ENCODE measurements at regions not wholly inside any gene's neighbourhood (a gene's known extent, or its start where the extent isn't known, plus 50 kb on each side); places are given as distances from the start of the nearest gene placed in this dataset.
"Not testable (repeated sequence)": the region's sequence is repeated elsewhere in the genome, so short reads cannot be mapped to it uniquely, and the experiment has no call there.

DNA sequence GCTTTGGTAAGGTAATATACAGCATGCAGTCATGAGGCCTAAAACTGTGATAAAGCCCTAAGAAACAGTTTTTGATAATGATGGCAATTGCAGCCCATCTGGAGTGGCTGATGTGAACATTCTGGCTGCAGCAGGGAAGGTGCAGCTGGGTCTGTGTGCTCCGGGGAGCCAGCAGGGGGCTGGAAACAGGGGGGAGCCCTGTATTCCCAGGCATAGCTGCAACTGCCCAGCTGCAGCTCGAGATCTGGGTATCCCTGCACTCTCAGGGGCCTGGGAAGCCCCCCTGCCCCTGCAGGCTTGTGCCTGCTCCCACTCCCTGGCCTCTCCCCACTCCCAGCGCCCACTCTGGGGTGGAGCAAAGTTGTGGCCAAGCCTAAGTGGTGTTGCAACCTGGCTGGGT, 95.6 kb downstream of the RRAGB start:
- DNase-seq (ENCODE audit: low read depth) = no peak

DNA sequence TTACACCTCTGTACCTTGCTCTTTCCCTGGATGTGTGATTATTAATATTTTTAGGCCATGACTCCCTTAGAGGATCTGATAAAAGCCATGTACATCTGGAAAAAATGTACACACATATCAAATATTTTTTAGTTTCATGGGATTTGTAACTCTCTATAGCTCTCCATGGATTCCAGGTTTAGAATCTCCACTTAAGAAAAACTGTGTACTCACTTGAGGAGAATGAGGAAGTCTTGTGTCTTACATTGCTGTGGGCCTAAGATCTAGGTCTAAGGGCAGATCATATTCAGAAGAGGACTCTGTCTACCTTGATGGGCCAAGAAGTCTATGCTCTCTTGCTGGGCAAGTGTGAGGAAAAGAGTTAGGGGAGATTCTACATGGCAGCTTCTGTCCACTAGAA, 98.0 kb downstream of the RRAGB start:
- no peak for DNase-seq (ENCODE audit: low read depth)

DNA sequence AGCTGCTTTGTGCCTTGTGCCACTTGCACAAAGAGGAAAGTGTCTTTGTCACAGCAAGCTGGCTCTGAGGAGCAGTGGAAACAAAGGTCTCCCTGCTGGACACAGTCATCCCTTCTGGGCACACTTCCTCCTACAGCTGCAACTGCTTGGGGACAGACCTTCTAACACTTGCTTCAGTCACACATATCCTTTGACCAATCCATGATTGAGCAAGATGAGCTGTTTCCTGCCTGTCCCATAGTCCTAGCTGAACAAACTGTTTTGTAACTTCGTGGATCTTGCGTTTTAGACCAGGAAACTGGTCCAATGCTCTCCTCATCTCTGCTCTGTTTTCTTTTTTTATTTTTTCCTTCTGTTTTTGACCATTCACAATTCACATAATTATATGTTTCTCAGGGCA, 98.5 kb downstream of the RRAGB start:
- DNase-seq (ENCODE audit: low read depth) = no peak

DNA sequence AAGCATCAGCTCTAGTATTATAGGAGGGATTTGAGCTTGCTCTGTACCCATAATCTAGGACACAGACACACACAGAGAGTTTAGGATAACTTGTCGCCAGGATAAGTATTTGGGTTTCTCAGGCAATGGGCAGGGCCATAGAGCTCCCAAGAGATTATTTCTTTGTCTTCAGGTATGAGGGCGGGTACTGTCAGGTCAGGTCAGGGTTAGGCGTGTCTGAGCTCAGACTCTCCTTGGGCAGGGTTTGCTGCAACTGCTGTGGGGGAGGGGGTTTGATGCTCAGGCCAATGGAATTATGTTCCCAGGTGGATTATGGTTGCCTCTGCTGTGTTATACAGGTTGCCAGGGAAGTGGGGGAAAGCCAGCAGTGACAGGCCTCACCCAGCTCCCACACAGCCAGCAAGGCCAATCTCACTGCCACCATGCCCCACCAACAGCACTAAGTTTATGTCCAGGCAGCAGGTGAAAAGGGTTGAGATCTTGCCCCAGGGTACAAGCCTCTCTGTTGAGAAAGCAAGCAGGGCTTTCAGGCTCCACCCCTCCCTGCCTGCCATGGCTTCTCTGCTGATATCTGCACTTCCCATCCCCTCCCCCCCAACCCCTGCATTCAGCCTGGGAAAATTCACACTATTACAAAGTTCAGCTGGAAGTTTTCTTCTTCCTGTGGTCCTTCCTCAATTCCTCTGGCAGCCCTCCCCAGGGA, 101.3 kb downstream of the RRAGB start:
- no peak for DNase-seq (ENCODE audit: low read depth)

DNA sequence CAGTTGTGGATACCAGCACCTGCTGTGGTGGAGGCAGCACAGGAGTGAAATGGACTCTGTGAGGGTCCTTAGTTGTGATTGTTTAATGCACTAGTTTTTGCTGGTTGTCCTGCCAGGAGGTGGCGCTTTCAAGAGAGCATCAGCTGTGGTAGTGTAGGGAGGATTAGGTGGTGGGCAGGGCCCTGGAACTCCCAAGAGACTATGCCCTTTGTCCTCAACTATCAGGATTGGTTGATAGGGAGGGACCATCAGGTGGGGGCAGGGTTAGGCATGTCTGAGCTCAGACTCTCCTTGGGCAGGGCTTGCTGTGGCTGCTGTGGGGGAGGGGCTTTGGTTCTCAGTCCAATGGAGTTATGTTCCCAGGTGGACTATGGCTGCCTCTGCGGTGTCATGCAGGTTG, 121.9 kb downstream of the RRAGB start:
- DNase-seq (ENCODE audit: low read depth) = no peak

DNA sequence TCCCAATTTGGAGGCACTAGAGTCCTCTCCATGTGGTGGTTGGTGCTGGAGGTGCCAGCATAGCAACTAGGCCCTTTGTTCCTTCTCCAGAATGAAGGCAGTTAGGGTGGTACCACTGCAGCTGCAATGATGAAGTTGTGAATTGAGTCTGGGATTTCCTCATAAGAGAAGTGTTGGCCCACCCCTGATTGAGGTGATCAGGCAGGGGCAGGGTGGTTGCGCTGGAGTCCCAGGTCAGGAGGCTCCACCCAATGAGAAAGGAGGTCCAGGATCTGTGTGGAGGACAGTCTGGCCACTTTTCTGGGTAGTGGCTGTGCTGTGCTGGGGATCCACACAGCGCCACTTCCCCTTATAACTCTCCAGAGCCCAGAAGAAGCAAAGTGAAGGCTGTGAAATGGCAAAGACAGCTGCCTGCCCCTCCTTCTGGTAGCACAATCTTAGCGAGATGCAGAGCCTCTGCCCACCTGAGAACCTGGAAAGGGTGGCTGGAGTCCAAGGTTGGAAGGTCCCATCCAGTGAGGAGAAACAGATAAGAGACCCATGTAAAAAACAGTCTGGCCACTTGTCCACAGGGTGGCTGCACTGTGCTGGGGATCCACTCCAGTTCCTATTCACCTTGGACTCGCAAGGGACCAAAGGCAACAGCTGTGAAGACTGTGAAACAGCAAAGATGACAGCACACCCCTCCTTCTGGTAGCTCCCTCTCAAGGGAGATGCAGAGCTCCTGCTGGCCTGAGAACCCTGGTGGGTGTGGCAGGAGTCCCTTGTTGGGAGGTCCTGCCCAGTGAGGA, 124.6 kb downstream of the RRAGB start:
- DNase-seq (ENCODE audit: low read depth) = no peak

DNA sequence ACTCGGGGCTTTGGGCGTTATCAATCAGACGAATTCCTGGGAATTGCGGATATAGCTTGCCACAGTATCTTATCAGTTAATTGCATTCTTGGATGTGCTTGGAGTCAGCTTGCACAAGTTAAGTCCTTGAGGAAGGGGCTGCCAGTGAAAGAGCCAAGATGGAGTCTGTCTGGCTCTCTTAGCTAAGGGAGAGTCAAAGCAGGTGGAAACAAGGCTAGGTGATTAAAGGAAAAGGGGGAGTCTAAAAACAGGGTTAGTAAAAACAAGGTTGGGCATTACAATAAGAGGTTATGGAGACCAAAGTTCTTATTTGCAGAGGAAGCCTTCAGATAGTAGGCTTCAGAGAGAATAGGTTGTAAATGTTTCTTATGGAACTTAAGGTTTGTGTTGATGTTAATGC, 149.2 kb downstream of the RRAGB start:
- not testable (repeated sequence) for DNase-seq (ENCODE audit: low read depth)

DNA sequence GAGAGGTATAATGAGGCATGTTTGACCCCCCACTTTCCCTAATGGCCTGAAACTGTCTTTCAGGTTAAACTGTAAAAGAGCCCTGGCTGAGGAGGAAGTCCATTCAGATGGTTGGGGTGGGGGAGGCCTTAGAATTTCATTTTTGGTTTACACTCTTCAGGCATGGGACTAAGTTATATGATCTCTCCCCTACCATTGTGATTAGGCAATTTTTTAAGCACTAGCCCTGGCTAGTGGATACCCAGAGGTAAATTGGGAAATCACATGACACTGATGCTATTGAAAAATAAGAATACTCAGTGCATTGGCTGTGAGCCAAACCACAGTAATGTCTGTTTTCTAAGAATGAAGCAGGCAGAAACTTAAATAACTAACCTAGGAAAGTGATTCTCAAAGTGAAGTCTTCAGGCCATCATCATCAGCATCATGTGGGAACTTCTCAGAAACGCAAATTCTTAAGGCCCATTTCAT, 149.7 kb downstream of the RRAGB start:
- no peak for DNase-seq (ENCODE audit: low read depth)

DNA sequence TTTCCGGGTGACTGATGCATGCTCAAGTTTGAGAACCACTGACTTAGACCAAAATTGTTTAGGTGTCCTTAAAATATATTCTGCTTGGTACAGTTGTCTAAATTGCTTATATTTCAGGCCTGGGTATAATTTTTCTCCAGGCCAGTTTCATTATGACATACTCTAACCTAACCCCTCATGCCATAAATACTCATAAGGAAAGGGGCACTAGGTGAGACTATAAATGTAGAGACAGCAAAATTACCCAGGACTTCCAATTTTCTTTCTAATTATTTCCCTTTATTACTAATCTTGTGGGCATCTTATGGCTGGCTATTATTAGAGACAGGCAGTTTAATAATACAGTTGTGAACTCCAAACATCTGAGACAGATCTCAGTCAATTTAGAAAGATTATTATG, 150.2 kb downstream of the RRAGB start:
- DNase-seq (ENCODE audit: low read depth) = no peak

DNA sequence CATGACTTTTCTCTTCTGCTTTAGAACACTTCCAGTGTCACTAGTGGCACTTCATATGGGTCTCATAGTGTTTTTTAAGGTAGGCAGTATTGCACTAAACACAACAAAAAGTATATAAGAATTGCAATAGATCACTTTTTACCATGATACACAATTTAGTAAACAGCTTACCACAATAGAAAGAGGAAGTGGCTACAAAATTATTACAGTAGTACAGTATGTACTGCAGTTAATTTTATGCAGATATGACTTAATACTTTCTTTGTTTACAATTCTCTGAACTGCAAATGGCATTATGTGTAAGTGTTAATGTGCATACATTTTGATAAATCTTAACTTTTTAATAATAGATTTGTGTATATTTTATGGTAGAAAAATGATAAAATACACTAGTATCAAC, 157.3 kb downstream of the RRAGB start:
- DNase-seq (ENCODE audit: low read depth) = no peak

DNA sequence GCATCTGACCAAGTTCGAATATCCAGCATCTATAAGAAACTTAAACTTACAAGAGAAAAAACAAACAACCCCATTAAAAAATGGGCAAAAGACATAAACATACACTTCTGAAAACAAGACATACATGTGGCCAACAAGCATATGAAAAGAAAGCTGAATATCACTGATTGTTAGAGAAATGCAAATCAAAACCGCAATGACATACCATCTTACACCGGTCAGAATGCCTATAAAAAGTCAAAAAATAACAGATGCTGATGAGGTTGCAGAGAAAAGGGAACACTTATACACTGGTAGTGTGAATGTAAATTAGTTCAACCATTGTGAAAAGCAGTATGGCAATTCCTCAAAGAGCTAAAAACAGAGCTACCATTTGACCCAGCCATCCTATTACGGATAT, 166.0 kb downstream of the RRAGB start:
- not testable (repeated sequence) for DNase-seq (ENCODE audit: low read depth)

DNA sequence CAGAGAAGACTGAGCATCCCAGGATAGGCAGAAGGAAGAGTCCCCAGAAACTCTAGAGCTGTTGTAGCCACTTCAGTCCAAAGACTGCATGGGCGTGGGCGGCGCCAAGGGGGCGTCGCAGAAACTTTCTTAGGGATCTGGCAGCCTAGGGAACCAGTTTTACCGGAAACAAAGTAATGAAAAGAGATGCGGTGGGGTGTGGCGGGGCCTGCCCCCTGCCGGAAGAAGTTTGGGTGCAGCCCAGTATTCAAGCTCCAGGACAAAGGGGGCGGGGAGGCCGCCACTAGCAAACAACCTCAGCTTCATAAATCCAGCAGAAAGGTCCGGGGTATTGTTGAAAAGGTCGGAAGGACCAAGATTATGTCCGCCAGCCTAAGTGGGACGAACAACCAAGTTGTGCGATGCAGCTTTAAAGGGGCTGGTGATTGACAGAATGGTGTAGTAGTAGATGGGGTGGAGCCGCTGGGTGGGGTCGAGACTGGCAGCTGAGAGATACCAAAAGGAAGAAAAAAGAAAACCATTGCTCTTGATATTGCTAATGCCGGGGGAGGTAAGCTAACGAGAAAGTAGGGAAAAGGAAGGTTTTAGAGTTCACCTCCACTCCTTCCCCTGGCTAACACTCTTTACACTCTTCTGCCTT, 190.5 kb downstream of the RRAGB start:
- peak; percentile 52 for DNase-seq (ENCODE audit: low read depth)

DNA sequence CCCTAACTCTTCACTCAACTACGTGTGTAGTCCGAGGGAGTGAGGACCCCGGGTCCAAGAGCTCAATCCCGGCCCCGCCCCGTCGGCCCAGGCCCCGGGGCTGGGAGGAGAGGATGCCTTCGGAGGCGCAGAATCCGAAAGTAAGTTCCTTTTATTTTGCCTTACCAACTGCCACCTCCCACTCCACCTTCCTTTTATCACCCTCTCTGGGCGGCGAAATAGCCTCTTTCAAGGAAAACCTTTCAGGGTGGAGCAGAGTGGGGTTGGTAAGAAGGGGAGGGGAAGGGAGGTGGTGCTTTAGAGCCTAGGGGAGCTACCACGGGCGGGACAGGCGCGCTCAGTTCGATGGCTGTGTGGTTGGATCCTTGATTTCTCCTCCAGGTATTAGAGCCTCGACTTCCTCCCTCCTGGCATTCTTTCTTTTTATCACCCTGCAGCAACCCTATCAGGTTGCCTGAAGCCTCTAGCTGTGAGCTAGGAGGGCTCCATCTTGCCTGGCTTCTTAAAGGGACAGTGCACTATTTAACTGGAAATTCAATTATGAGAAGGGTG, 191.2 kb downstream of the RRAGB start:
- DNase-seq (ENCODE audit: low read depth) = no peak

DNA sequence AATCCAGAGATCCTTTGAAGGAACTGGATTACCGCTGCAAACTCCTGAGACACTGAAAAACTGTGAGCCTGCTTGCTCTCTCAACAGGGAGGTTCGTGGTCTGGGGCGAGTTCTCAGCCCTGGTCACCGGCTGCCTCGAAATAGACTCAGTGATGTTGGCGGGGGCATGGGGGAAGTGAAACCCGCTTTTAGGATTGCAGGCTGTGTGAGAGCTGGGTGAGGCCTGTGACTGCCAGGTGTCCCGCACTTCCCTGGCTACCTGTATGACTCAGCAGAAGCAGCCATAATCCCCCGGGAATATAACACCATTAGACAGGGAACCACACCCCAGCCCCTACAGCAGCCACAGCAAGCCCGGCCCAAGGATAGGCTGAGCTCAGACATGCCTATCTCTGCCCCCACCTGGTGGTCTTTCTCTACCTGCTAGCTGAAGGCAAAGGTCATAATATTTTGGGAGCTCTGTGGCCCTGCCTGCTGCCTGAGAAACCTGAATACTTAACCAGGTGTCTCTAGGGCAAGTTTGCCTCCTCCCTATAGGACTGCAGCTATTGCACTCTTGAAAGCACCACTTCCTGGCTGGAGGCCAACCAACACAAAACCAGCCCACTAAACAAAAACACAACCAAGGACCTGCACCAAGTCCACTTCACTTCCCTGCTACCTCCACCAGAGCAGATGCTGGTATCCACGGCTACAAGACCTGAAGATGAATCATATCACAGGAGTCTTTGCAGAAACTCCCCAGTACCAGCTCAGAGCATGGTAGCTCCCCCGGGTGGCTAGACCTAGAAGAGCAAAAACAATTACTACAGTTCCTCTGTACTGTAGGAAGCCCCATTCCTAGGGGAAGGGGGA, 202.0 kb downstream of the RRAGB start:
- no peak for DNase-seq (ENCODE audit: low read depth)

DNA sequence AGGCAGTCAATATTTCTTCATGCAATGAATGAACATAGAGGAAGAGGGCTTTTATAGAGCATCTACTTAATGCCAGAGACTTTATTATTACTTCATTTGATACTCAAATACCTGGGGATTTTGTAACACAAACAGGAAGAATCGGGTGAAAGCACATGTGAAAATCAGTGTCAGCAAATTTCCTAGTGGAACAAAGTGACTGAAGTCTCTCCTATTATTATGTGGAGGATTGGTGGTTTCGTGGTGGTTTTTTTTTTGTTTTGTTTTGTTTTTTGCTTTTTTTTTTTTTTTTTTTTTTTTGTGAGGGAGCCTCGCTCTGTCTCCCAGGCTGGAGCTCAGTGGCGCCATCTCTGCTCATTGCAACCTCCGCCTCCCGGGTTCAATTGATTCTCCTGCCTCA, 207.0 kb downstream of the RRAGB start:
- DNase-seq (ENCODE audit: low read depth) = no peak

DNA sequence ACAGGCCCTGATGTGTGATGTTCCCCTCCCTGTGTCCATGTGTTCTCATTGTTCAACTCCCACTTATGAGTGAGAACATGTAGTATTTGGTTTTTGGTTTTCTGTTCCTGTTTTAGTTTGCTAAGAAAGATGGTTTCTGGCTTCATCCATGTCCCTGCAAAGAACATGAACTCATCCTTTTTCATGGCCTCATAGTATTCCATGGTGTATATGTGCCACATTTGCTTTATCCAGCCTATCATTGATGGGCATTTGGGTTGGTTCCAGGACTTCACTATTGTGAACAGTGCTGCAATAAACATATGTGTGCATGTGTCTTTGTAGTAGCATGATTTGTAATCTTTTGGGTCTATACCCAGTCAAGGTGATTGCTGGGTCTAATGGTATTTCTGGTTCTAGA, 211.0 kb downstream of the RRAGB start:
- not testable (repeated sequence) for DNase-seq (ENCODE audit: low read depth)
